HEK293T (cell line): ENCODE measurements at regions not wholly inside any gene's neighbourhood (a gene's known extent, or its start where the extent isn't known, plus 50 kb on each side); places are given as distances from the start of the nearest gene placed in this dataset.
"Not testable (repeated sequence)": the region's sequence is repeated elsewhere in the genome, so short reads cannot be mapped to it uniquely, and the experiment has no call there.

ENCODE experiments used
- CTCF ChIA-PET: fragments of 350-600 bp; formaldehyde crosslinking; extraction: SDS; loops from one replicate; lab custom pipeline; 2021; ENCODE audit warnings: antibody characterized with exemption, inconsistent platforms; lab: Yijun Ruan, JAX
- POLR2A ChIA-PET: fragments of 350-600 bp; formaldehyde crosslinking; extraction: SDS; loops from one replicate; lab custom pipeline; 2020; ENCODE audit warnings: antibody characterized with exemption, inconsistent platforms; lab: Yijun Ruan, JAX
- DNase-seq: peaks from one replicate; pipeline ENCODE4 v3.0.0; 2012; ENCODE audit warnings: mixed read lengths; ENCODE audit errors: extremely low spot score
- ARNT ChIP-seq: fragments of 450-650 bp; IDR thresholded peaks from 2 replicates; pipeline ENCODE4 v1.6.1; 2017; ENCODE audit warnings: mild to moderate bottlenecking
- BHLHE40 ChIP-seq: fragments of 450-650 bp; IDR thresholded peaks from 2 replicates; pipeline ENCODE4 v1.6.1; 2016; ENCODE audit warnings: mild to moderate bottlenecking, moderate library complexity, borderline replicate concordance
- CTBP1 ChIP-seq: fragments of 450-650 bp; IDR thresholded peaks from 2 replicates; pipeline ENCODE4 v1.6.1; 2016; ENCODE audit warnings: borderline replicate concordance
- ELF4 ChIP-seq: fragments of 450-650 bp; IDR thresholded peaks from 2 replicates; pipeline ENCODE4 v1.6.1; 2017; ENCODE audit warnings: antibody characterized with exemption
- FOXA1 ChIP-seq: fragments of 450-650 bp; IDR thresholded peaks from 2 replicates; pipeline ENCODE4 v1.6.1; 2016; ENCODE audit warnings: mild to moderate bottlenecking
- FOXK2 ChIP-seq: fragments of 450-650 bp; IDR thresholded peaks from 2 replicates; pipeline ENCODE4 v1.6.1; 2016; ENCODE audit warnings: mild to moderate bottlenecking
- FOXM1 ChIP-seq: fragments of 450-650 bp; IDR thresholded peaks from 2 replicates; pipeline ENCODE4 v1.6.1; 2017; ENCODE audit warnings: mild to moderate bottlenecking, borderline replicate concordance
- HDGF ChIP-seq: fragments of 450-650 bp; IDR thresholded peaks from 2 replicates; pipeline ENCODE4 v1.6.1; 2017; ENCODE audit warnings: antibody characterized with exemption, borderline replicate concordance
- L3MBTL2 ChIP-seq: fragments of 450-650 bp; conservative IDR thresholded peaks from 2 replicates; pipeline ENCODE4 v1.6.1; 2016; ENCODE audit warnings: mild to moderate bottlenecking
- LEF1 ChIP-seq: fragments of 450-650 bp; IDR thresholded peaks from 2 replicates; pipeline ENCODE4 v1.6.1; 2017; ENCODE audit warnings: mild to moderate bottlenecking, borderline replicate concordance
- NFRKB ChIP-seq: fragments of 450-650 bp; IDR thresholded peaks from 2 replicates; pipeline ENCODE4 v1.6.1; 2016; ENCODE audit warnings: mild to moderate bottlenecking, moderate library complexity
- SP1 ChIP-seq: fragments of 450-650 bp; IDR thresholded peaks from 2 replicates; pipeline ENCODE4 v1.6.1; 2017
- SUZ12 ChIP-seq: fragments of 450-650 bp; IDR thresholded peaks from 2 replicates; pipeline ENCODE4 v1.6.1; 2016; ENCODE audit warnings: mild to moderate bottlenecking
- TARDBP ChIP-seq: fragments of 450-650 bp; IDR thresholded peaks from 2 replicates; pipeline ENCODE4 v1.6.1; 2016
- ZNF384 ChIP-seq: fragments of 450-650 bp; IDR thresholded peaks from 2 replicates; pipeline ENCODE4 v1.6.1; 2016
- TF ChIP-seq, protein P1 (sequence below): fragments of 450-650 bp; IDR thresholded peaks from 2 replicates; pipeline ENCODE4 v1.6.1; 2016

DNA sequence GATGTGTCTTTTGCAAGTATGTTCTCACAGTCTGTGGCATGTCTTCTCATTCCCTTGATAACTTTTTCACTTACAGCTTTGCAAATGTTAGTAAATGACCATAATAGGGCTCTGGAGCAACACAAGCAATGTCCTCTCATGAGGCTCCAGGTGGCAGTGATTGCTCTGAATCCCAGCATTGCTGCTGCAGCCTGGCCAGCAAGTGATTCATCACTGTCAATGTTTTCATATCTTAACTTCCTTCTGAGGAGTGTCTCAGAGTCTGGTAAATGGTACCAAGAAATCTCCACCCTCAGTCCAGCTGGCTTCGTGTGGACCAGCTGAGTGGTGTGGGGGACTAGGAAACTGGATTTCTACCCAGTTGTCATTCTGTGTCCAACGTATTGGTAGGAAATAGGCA lies 139.6 kb downstream of the MYLK4 start:
- ChIA-PET POLR2A (no interaction called here), CTCF (no interaction called here)
- no peak for DNase-seq
- no peak for TF ChIP-seq ZNF384

DNA sequence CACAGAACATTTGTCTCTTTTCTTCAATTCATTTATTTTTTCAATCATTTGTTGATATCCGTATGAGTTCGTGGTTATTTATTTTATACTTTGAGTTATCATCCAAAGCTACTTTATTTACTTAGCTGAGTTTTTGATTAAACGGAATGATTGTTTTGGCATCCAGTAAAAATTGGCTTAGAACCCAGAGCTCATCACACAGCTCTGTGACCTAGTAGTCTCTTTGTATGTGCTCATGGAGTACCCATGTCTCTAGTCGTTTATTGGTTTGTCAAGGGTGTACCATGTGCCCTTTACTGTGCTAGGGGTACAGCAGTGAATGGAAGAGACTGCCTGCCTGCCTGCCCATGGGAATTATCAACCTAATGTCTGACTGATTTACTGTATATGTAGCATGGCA lies 142.2 kb downstream of the MYLK4 start:
- DNase-seq = no peak
- TF ChIP-seq CTBP1 (no peak), NFRKB (no peak), HDGF (no peak), FOXM1 (no peak), FOXK2 (no peak), L3MBTL2 (no peak), ZNF384 (no peak), FOXA1 (no peak), ELF4 (no peak)
- TF ChIP-seq, protein P1, sequence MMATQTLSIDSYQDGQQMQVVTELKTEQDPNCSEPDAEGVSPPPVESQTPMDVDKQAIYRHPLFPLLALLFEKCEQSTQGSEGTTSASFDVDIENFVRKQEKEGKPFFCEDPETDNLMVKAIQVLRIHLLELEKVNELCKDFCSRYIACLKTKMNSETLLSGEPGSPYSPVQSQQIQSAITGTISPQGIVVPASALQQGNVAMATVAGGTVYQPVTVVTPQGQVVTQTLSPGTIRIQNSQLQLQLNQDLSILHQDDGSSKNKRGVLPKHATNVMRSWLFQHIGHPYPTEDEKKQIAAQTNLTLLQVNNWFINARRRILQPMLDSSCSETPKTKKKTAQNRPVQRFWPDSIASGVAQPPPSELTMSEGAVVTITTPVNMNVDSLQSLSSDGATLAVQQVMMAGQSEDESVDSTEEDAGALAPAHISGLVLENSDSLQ = no peak
- ChIA-PET POLR2A (no interaction called here), CTCF (interaction anchor here (1.0 kb wide), 2 partner anchors 26 to 27 kb away, joined by 3 to 4 read pairs; no protein-coding TSS in a partner anchor)

DNA sequence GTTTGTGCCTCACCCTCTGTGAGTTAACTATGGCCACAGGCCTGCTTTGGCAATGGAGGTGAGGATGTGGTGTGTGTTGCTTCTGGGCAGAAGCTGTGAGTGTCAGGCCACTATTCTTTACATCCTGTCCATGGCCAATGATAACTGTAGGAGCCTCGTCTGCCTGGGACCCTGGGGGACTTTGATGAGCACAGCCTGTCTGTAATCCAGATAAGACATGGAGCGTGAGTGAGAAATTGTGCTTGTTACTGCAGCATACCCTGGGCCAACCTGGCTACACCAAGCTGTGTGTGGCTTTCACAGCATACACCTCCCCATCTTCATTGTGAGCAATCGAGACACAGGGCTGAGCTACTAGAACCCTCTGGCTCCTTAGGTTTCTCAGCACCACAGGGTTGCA lies 150.4 kb downstream of the MYLK4 start:
- ChIA-PET POLR2A (no interaction called here), CTCF (interaction anchor here (0.6 to 1.2 kb wide), 2 partner anchors 66 to 150 kb away, joined by 4 to 6 read pairs; partner anchors contain the start of gene MYLK4)
- DNase-seq = no peak
- TF ChIP-seq SP1 (no peak), ZNF384 (no peak), FOXA1 (no peak), L3MBTL2 (no peak), SUZ12 (no peak), TARDBP (no peak), BHLHE40 (no peak), CTBP1 (no peak), ELF4 (no peak), NFRKB (no peak), HDGF (no peak), LEF1 (no peak), ARNT (no peak), FOXM1 (no peak), FOXK2 (no peak)
- TF ChIP-seq, protein P1 = no peak

DNA sequence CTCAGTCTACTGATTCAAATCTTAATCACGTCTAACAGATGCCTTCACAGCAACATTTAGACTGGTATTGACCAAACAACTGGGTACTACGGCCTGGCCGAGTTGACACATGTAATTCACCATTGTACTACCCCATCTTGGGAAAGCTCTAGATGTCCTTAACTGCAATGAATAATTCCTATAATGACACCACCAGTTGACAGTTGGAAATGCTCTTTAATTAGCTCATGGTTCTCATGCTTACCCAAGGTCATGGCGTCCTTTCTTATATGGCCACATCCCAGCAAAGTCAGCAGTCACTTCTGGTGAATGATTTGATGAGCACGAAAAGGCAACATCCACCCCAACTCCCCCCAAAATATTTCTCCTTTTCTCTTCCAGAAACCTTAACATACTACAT lies 150.9 kb downstream of the MYLK4 start:
- POLR2A ChIA-PET = no interaction called here

DNA sequence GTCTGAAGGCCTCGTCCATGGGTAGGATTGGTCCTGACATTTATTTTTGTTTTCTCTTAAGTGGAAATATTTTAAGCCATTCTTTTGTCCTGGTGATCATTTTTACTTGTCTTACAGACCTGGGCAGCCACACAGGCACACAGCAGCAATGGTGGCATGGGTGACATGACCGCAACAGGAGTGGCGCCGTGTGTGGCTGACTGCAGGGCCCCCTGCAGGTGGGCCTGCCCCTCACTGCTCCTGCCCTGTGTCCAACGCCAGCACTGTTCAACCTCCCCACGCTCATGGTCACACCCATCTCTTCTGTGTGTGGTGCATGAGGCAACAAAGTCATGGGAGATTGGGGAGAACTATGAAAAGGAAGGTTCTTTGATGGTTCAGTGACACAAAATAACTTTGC lies 151.9 kb downstream of the MYLK4 start:
- DNase-seq = no peak
- ChIA-PET POLR2A (no interaction called here), CTCF (no interaction called here)
- TF ChIP-seq NFRKB (no peak), SUZ12 (no peak), FOXM1 (no peak), L3MBTL2 (no peak), FOXA1 (no peak), LEF1 (no peak), ZNF384 (no peak), SP1 (no peak), BHLHE40 (no peak), CTBP1 (no peak), HDGF (no peak)

More for the DNA sequence above, 150.9 kb downstream of the MYLK4 start:
- CTCF ChIA-PET = interaction anchor here (1.2 kb wide), 1 partner anchor 151 kb away, joined by 4 read pairs; the partner anchor contains the start of gene MYLK4
- TF ChIP-seq NFRKB (no peak), TARDBP (no peak), FOXA1 (no peak), LEF1 (no peak)
- no peak for DNase-seq

DNA sequence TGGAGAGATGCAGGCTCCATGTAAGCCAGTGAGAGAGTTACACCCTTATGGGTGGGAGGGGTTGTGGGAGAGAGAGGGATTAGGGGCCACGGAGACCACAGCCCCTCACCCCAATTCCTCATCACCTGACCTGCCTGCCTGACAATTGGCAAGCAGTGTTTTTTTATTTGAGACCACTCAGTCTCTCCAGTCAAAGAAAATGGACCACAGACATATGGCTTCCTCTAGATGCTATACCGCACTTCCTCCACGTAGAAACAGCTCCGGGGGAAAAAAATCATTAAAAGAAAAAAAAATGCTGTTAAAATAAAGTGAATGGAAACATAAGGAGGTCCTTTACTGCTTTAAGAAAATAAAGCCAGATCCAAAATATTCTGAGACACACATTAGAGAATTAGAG lies 152.7 kb downstream of the MYLK4 start:
- CTCF ChIA-PET = no interaction called here
- no peak for DNase-seq
- TF ChIP-seq SUZ12 = no peak
- TF ChIP-seq ELF4 = no peak
- TF ChIP-seq TARDBP = no peak
- TF ChIP-seq NFRKB = no peak
- no peak for TF ChIP-seq HDGF
- TF ChIP-seq FOXK2 = no peak
- TF ChIP-seq ZNF384 = no peak
- TF ChIP-seq LEF1 = no peak
- TF ChIP-seq FOXA1 = no peak
- no peak for TF ChIP-seq CTBP1
- no peak for TF ChIP-seq FOXM1
- no peak for TF ChIP-seq SP1
- no peak for TF ChIP-seq BHLHE40
- POLR2A ChIA-PET = no interaction called here

DNA sequence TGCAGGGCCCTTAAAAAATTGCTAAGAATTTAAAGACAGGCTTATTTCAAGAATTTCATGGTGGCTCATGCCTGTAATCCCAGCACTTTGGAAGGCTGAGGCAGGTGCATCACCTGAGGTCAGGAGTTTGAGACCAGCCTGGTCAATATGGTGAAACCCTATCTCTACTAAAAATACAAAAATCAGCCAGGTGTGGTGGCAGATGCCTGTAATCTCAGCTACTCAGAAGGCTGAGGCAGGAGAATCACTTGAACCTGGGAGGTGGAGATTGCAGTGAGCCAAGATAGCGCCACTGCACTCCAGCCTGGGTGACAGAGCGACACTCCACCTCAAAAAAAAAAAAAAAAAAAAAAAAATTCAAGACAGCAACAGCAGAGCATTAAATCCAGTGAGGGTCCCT lies 153.3 kb downstream of the MYLK4 start:
- POLR2A ChIA-PET, CTCF ChIA-PET, DNase-seq: not testable (repeated sequence)

DNA sequence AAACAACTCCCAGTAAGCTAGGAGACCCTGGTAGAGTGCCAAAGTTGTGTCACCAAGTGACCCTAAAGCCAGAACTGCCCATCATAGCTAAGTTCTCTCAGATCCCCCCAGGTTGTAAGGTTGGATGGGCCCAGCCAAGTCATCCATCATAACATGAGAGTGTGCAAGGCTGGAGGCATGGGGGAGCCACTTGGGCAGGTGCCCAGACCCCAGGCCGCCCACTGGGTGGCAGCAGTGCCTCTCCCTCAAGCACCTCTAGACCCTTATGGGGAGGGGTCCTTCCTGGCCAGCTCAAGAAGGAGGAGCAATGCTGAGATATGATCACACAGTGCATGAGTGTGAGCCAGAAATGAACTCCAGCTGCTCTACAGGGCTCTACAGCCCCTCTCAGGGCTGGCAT lies 154.5 kb downstream of the MYLK4 start:
- CTCF ChIA-PET = interaction anchor here (2.1 kb wide), 1 partner anchor 38 kb away, joined by 19 read pairs; no protein-coding TSS in a partner anchor
- DNase-seq = peak; percentile 36
- POLR2A ChIA-PET = interaction anchor here (1.5 kb wide), 1 partner anchor 38 kb away, joined by 3 read pairs; no protein-coding TSS in a partner anchor

More for the DNA sequence above, 154.5 kb downstream of the MYLK4 start:
- TF ChIP-seq ELF4 = no peak
- TF ChIP-seq SP1 = no peak
- TF ChIP-seq TARDBP = no peak
- no peak for TF ChIP-seq L3MBTL2
- TF ChIP-seq HDGF = no peak
- no peak for TF ChIP-seq NFRKB
- TF ChIP-seq, protein P1 = no peak
- no peak for TF ChIP-seq FOXA1
- TF ChIP-seq FOXK2 = no peak
